HL-60 (cell line): ENCODE measurements at regions not wholly inside any gene's neighbourhood (a gene's known extent, or its start where the extent isn't known, plus 50 kb on each side); places are given as distances from the start of the nearest gene placed in this dataset.

ENCODE experiments used
- POLR2AphosphoS5 ChIP-seq: IDR thresholded peaks from 2 replicates; pipeline ENCODE4 v1.6.1; 2012; ENCODE audit warnings: low read depth
- TF ChIP-seq, protein P1 (sequence below): IDR thresholded peaks from one replicate; pipeline ENCODE4 v1.5.1; 2011; ENCODE audit warnings: low read length, control low read depth, inconsistent platforms; ENCODE audit not compliant: insufficient read depth
- TF ChIP-seq, protein P2 (sequence below): IDR thresholded peaks from 2 replicates; pipeline ENCODE4 v1.6.1; 2012; ENCODE audit warnings: low read depth; ENCODE audit not compliant: insufficient replicate concordance

DNA sequence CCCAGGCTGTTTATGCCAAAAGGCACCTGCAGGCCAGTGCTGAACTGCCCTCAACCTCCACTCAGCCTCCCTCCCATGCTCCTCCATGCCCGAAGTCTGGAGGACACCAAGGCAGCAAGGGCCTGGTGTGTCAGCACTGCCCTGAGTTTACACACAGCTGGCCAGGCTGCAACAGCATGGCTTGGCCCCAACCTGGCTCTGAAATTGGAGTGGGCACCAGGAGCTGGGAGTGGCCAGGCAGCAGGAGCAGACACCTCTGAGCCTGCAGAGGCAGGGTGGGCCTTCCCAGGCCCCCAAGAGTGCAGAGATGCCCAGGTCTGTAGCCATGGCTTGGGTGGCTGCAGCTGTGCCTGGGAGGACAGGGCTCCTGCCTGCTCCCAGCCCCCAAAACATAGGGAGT, 571.2 kb upstream of the ACTRT1 start:
- no peak for TF ChIP-seq POLR2AphosphoS5
- TF ChIP-seq, protein P1, sequence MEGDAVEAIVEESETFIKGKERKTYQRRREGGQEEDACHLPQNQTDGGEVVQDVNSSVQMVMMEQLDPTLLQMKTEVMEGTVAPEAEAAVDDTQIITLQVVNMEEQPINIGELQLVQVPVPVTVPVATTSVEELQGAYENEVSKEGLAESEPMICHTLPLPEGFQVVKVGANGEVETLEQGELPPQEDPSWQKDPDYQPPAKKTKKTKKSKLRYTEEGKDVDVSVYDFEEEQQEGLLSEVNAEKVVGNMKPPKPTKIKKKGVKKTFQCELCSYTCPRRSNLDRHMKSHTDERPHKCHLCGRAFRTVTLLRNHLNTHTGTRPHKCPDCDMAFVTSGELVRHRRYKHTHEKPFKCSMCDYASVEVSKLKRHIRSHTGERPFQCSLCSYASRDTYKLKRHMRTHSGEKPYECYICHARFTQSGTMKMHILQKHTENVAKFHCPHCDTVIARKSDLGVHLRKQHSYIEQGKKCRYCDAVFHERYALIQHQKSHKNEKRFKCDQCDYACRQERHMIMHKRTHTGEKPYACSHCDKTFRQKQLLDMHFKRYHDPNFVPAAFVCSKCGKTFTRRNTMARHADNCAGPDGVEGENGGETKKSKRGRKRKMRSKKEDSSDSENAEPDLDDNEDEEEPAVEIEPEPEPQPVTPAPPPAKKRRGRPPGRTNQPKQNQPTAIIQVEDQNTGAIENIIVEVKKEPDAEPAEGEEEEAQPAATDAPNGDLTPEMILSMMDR = no peak
- TF ChIP-seq, protein P2, sequence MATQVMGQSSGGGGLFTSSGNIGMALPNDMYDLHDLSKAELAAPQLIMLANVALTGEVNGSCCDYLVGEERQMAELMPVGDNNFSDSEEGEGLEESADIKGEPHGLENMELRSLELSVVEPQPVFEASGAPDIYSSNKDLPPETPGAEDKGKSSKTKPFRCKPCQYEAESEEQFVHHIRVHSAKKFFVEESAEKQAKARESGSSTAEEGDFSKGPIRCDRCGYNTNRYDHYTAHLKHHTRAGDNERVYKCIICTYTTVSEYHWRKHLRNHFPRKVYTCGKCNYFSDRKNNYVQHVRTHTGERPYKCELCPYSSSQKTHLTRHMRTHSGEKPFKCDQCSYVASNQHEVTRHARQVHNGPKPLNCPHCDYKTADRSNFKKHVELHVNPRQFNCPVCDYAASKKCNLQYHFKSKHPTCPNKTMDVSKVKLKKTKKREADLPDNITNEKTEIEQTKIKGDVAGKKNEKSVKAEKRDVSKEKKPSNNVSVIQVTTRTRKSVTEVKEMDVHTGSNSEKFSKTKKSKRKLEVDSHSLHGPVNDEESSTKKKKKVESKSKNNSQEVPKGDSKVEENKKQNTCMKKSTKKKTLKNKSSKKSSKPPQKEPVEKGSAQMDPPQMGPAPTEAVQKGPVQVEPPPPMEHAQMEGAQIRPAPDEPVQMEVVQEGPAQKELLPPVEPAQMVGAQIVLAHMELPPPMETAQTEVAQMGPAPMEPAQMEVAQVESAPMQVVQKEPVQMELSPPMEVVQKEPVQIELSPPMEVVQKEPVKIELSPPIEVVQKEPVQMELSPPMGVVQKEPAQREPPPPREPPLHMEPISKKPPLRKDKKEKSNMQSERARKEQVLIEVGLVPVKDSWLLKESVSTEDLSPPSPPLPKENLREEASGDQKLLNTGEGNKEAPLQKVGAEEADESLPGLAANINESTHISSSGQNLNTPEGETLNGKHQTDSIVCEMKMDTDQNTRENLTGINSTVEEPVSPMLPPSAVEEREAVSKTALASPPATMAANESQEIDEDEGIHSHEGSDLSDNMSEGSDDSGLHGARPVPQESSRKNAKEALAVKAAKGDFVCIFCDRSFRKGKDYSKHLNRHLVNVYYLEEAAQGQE = no peak
